GM23338 (cell line): ENCODE measurements at regions not wholly inside any gene's neighbourhood (a gene's known extent, or its start where the extent isn't known, plus 50 kb on each side); places are given as distances from the start of the nearest gene placed in this dataset.
A peak's percentile ranks its signal among the peaks of the same experiment; 100 is the strongest.

Experiments used
- ATAC-seq: fragments of 200-7000 bp; cut with Tn5 transposase; 3 replicates; pipeline ENCODE4 v1.9.1; 2020
- DNase-seq: peaks from one replicate; pipeline ENCODE4 v3.0.0-alpha.2; 2015; ENCODE audit warnings: low spot score
- H2AFZ ChIP-seq: fragments of 200-600 bp; sonication (generic); 2 replicates; pipeline ENCODE4 v1.8.0; 2016; ENCODE audit warnings: antibody characterized with exemption, mild to moderate bottlenecking, moderate library complexity
- H3F3A ChIP-seq: fragments of 200-600 bp; sonication (generic); replicated peaks from 2 replicates; pipeline ENCODE4 v1.8.0; 2017; ENCODE audit warnings: antibody characterized with exemption, mixed run types, low read depth
- H3K27ac ChIP-seq: fragments of 200-600 bp; sonication (generic); 2 replicates; pipeline ENCODE4 v1.6.1; 2016; ENCODE audit warnings: low read depth
- H3K27me3 ChIP-seq: fragments of 200-600 bp; sonication (generic); 2 replicates; pipeline ENCODE4 v1.8.0; 2016; ENCODE audit warnings: mild to moderate bottlenecking, mixed run types, moderate library complexity; ENCODE audit not compliant: insufficient read depth
- H3K36me3 ChIP-seq: fragments of 200-600 bp; sonication (generic); 2 replicates; pipeline ENCODE4 v1.8.0; 2016; ENCODE audit warnings: mild to moderate bottlenecking; ENCODE audit not compliant: insufficient read depth
- H3K4me1 ChIP-seq: fragments of 200-600 bp; sonication (generic); 2 replicates; pipeline ENCODE4 v1.8.0; 2016; ENCODE audit warnings: mild to moderate bottlenecking, moderate library complexity; ENCODE audit not compliant: insufficient read depth
- H3K4me2 ChIP-seq: fragments of 200-600 bp; sonication (generic); 2 replicates; pipeline ENCODE4 v1.7.1; 2017; ENCODE audit warnings: mixed run types
- H3K4me3 ChIP-seq: fragments of 200-600 bp; sonication (generic); 2 replicates; pipeline ENCODE4 v1.6.1; 2016; ENCODE audit warnings: mixed run types
- H3K79me2 ChIP-seq: fragments of 200-600 bp; sonication (generic); replicated peaks from 2 replicates; pipeline ENCODE4 v1.8.0; 2017; ENCODE audit warnings: mild to moderate bottlenecking; ENCODE audit not compliant: insufficient read depth
- H3K9me2 ChIP-seq: fragments of 200-600 bp; sonication (generic); 2 replicates; pipeline ENCODE4 v1.8.0; 2017; ENCODE audit not compliant: insufficient read depth
- H4K20me1 ChIP-seq: fragments of 200-600 bp; sonication (generic); replicated peaks from 2 replicates; pipeline ENCODE4 v1.8.0; 2017; ENCODE audit warnings: mild to moderate bottlenecking; ENCODE audit not compliant: insufficient read depth
- H3K27ac Mint-ChIP-seq: 2 replicates; pipeline ENCODE4 v1.8.0; 2020; ENCODE audit warnings: inconsistent platforms, mild to moderate bottlenecking, moderate library complexity, mixed read lengths
- H3K27me3 Mint-ChIP-seq: 3 replicates; pipeline ENCODE4 v1.8.0; 2022; ENCODE audit warnings: low read depth, mild to moderate bottlenecking, moderate library complexity, mixed read lengths, inconsistent platforms; ENCODE audit not compliant: insufficient read depth, poor library complexity
- H3K36me3 Mint-ChIP-seq: 3 replicates; pipeline ENCODE4 v1.8.0; 2021; ENCODE audit warnings: low read depth, mild to moderate bottlenecking, inconsistent platforms, moderate library complexity, mixed read lengths
- H3K4me1 Mint-ChIP-seq: 3 replicates; pipeline ENCODE4 v1.8.0; 2020; ENCODE audit warnings: mild to moderate bottlenecking, inconsistent platforms, mixed read lengths
- H3K4me3 Mint-ChIP-seq: 3 replicates; pipeline ENCODE4 v1.8.0; 2021; ENCODE audit warnings: moderate library complexity, mild to moderate bottlenecking, inconsistent platforms, mixed read lengths
- H3K9me3 Mint-ChIP-seq: 3 replicates; pipeline ENCODE4 v1.8.0; 2020; ENCODE audit warnings: moderate library complexity, mild to moderate bottlenecking, inconsistent platforms, mixed read lengths
- CREB1 ChIP-seq: fragments of 250-450 bp; sonication (Bioruptor Pico); IDR thresholded peaks from 2 replicates; pipeline ENCODE4 v1.5.0; 2020; ENCODE audit warnings: low read depth, mild to moderate bottlenecking, moderate library complexity
- CTCF ChIP-seq, 2 experiments: fragments of 200-600 bp in 1 of 2; sonication (generic) in 1 of 2; conservative IDR thresholded peaks; 2 replicates each; pipeline versions ENCODE4 v1.5.1 to v1.6.1; 2016 to 2017; ENCODE audit warnings: antibody characterized with exemption in 2 of 2, low read depth in 2 of 2, mild to moderate bottlenecking in 2 of 2, moderate library complexity in 1 of 2
- ETS1 ChIP-seq: IDR thresholded peaks from 2 replicates; pipeline ENCODE4 v1.6.1; 2016; ENCODE audit warnings: antibody characterized with exemption
- EZH2 ChIP-seq: fragments of 200-600 bp; sonication (generic); IDR thresholded peaks from one replicate; pipeline ENCODE4 v1.8.0; 2017; ENCODE audit warnings: antibody characterized with exemption, mild to moderate bottlenecking, low read depth; ENCODE audit not compliant: unreplicated experiment
- JUNB ChIP-seq: IDR thresholded peaks from one replicate; pipeline ENCODE4 v1.6.1; 2016; ENCODE audit warnings: antibody characterized with exemption; ENCODE audit not compliant: unreplicated experiment
- NANOG ChIP-seq: IDR thresholded peaks from 2 replicates; pipeline ENCODE4 v1.6.1; 2016; ENCODE audit warnings: antibody characterized with exemption, borderline replicate concordance
- POLR2AphosphoS5 ChIP-seq: IDR thresholded peaks from 2 replicates; pipeline ENCODE4 v1.6.1; 2016; ENCODE audit warnings: antibody characterized with exemption, low read depth
- STAT1 ChIP-seq: IDR thresholded peaks from one replicate; pipeline ENCODE4 v1.6.1; 2016; ENCODE audit warnings: antibody characterized with exemption; ENCODE audit not compliant: unreplicated experiment
- ZNF114 ChIP-seq: fragments of 250-450 bp; sonication (Bioruptor Pico); IDR thresholded peaks from 2 replicates; pipeline ENCODE4 v1.5.0; 2020; ENCODE audit warnings: mild to moderate bottlenecking, moderate library complexity
- ZNF331 ChIP-seq: fragments of 250-450 bp; sonication (Bioruptor Pico); IDR thresholded peaks from 2 replicates; pipeline ENCODE4 v1.5.0; 2020; ENCODE audit warnings: low read depth, mild to moderate bottlenecking, moderate library complexity
- TF ChIP-seq, protein P1 (sequence below): fragments of 250-450 bp; sonication (Bioruptor Pico); IDR thresholded peaks from 2 replicates; pipeline ENCODE4 v1.5.0; 2020; ENCODE audit warnings: mild to moderate bottlenecking, moderate library complexity

GRCh38 chr1:244252211-244252610 is 199.5 kb downstream of the ADSS2 start:
- Histone ChIP-seq H3K36me3 (no peaks in the 10 kb centered on the region), H3K9me2 (no peaks in the 10 kb centered on the region), H4K20me1 (no peaks in the 10 kb centered on the region), H3K4me3 (no peak overlapping the region), H3K27ac (no peak overlapping the region), H3K27me3 (no peaks in the 10 kb centered on the region), H3K4me1 (no peaks in the 10 kb centered on the region), H3K4me2 (no peak overlapping the region), H3K79me2 (no peaks in the 10 kb centered on the region), H2AFZ (no peak overlapping the region; the same call in 1 of the 2 replicates), H3F3A (no peaks in the 10 kb centered on the region)
- Mint-ChIP-seq H3K4me3 (no peak overlapping the region), H3K4me1 (no peaks in the 10 kb centered on the region; the same call in 2 of the 3 replicates), H3K9me3 (no peaks in the 10 kb centered on the region; the same call in 2 of the 3 replicates), H3K27me3 (peaks cover 3% of the 10 kb centered on the region), H3K27ac (no peak overlapping the region), H3K36me3 (no peaks in the 10 kb centered on the region)
- TF ChIP-seq ZNF331 (CRISPR knock-in tag): no peak
- no peak for DNase-seq
- no peak for ATAC-seq

DNA sequence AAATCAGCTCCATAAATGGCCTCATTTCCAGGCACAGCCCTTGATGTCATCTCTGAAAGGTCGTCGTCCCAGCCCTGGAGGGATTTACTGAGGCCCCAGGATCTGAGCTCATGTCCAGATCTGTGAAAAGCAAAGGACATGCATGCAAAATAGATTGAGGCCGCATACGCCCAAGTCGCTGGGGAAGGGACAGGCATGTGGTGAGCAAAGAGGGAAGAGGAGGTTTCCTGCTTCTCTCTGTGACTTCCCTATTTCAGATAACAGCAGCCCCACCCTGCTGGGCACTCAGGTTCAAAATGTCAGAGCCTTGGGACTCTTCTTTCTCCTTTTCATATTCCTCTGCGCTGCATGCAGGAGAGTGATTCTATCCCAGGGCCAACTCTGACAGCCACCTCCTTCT is 197.2 kb downstream of the ADSS2 start:
- no peaks in the 10 kb centered on the region for H3K27me3 Mint-ChIP-seq
- H3K27ac Mint-ChIP-seq: no peak overlapping the region
- H2AFZ ChIP-seq: 0 out of 2 replicates have a peak overlapping the region, but pooled peaks have one; percentile 23
- H3K27me3 ChIP-seq: no peaks in the 10 kb centered on the region
- H3K4me1 Mint-ChIP-seq: no peaks in the 10 kb centered on the region; the same call in 2 of the 3 replicates
- H3K9me3 Mint-ChIP-seq: peaks cover 3% of the 10 kb centered on the region; the same call in 2 of the 3 replicates
- TF ChIP-seq ZNF331 (CRISPR knock-in tag): no peak
- TF ChIP-seq JUNB: no peak
- TF ChIP-seq, protein P1, sequence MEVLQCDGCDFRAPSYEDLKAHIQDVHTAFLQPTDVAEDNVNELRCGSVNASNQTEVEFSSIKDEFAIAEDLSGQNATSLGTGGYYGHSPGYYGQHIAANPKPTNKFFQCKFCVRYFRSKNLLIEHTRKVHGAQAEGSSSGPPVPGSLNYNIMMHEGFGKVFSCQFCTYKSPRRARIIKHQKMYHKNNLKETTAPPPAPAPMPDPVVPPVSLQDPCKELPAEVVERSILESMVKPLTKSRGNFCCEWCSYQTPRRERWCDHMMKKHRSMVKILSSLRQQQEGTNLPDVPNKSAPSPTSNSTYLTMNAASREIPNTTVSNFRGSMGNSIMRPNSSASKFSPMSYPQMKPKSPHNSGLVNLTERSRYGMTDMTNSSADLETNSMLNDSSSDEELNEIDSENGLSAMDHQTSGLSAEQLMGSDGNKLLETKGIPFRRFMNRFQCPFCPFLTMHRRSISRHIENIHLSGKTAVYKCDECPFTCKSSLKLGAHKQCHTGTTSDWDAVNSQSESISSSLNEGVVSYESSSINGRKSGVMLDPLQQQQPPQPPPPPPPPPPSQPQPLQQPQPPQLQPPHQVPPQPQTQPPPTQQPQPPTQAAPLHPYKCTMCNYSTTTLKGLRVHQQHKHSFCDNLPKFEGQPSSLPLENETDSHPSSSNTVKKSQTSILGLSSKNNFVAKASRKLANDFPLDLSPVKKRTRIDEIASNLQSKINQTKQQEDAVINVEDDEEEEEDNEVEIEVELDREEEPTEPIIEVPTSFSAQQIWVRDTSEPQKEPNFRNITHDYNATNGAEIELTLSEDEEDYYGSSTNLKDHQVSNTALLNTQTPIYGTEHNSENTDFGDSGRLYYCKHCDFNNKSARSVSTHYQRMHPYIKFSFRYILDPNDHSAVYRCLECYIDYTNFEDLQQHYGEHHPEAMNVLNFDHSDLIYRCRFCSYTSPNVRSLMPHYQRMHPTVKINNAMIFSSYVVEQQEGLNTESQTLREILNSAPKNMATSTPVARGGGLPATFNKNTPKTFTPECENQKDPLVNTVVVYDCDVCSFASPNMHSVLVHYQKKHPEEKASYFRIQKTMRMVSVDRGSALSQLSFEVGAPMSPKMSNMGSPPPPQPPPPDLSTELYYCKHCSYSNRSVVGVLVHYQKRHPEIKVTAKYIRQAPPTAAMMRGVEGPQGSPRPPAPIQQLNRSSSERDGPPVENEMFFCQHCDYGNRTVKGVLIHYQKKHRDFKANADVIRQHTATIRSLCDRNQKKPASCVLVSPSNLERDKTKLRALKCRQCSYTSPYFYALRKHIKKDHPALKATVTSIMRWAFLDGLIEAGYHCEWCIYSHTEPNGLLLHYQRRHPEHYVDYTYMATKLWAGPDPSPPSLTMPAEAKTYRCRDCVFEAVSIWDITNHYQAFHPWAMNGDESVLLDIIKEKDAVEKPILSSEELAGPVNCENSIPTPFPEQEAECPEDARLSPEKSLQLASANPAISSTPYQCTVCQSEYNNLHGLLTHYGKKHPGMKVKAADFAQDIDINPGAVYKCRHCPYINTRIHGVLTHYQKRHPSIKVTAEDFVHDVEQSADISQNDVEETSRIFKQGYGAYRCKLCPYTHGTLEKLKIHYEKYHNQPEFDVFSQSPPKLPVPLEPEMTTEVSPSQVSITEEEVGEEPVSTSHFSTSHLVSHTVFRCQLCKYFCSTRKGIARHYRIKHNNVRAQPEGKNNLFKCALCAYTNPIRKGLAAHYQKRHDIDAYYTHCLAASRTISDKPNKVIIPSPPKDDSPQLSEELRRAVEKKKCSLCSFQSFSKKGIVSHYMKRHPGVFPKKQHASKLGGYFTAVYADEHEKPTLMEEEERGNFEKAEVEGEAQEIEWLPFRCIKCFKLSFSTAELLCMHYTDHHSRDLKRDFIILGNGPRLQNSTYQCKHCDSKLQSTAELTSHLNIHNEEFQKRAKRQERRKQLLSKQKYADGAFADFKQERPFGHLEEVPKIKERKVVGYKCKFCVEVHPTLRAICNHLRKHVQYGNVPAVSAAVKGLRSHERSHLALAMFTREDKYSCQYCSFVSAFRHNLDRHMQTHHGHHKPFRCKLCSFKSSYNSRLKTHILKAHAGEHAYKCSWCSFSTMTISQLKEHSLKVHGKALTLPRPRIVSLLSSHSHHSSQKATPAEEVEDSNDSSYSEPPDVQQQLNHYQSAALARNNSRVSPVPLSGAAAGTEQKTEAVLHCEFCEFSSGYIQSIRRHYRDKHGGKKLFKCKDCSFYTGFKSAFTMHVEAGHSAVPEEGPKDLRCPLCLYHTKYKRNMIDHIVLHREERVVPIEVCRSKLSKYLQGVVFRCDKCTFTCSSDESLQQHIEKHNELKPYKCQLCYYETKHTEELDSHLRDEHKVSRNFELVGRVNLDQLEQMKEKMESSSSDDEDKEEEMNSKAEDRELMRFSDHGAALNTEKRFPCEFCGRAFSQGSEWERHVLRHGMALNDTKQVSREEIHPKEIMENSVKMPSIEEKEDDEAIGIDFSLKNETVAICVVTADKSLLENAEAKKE (CRISPR knock-in tag): no peak
- TF ChIP-seq EZH2: no peak
- TF ChIP-seq ZNF114 (CRISPR knock-in tag): no peak
- no peak for TF ChIP-seq STAT1
- no peak for TF ChIP-seq ETS1
- no peak for TF ChIP-seq NANOG
- TF ChIP-seq CREB1 (CRISPR knock-in tag): no peak
- no peak for TF ChIP-seq CTCF (conservative IDR thresholded peaks at IDR 0.05; ENCODE audit: low read depth in 2 of 2)
- no peak for TF ChIP-seq POLR2AphosphoS5
- no peaks in the 10 kb centered on the region for H3K9me2 ChIP-seq
- H3K4me1 ChIP-seq: no peaks in the 10 kb centered on the region
- H3K4me2 ChIP-seq: no peak overlapping the region
- no peak for ATAC-seq
- no peaks in the 10 kb centered on the region for H4K20me1 ChIP-seq
- no peak overlapping the region for H3K4me3 Mint-ChIP-seq
- H3K27ac ChIP-seq: no peak overlapping the region
- no peak overlapping the region for H3K4me3 ChIP-seq
- H3F3A ChIP-seq: no peaks in the 10 kb centered on the region
- no peak for DNase-seq
- H3K79me2 ChIP-seq: no peaks in the 10 kb centered on the region
- H3K36me3 ChIP-seq: no peaks in the 10 kb centered on the region
- no peaks in the 10 kb centered on the region for H3K36me3 Mint-ChIP-seq
